WTC11 (cell line): ENCODE measurements at regions not wholly inside any gene's neighbourhood (a gene's known extent, or its start where the extent isn't known, plus 50 kb on each side); places are given as distances from the start of the nearest gene placed in this dataset.

Experiments used
- ATAC-seq: fragments of 200-7000 bp; cut with Tn5 transposase; 2 replicates; pipeline ENCODE4 v1.10.0; 2021; ENCODE audit warnings: mild to moderate bottlenecking, moderate library complexity
- CTCF ChIA-PET: fragments of 300-600 bp; sonication (Branson Sonifier 250); formaldehyde crosslinking; loops from one replicate; lab custom pipeline; 2021; ENCODE audit warnings: antibody characterized with exemption; lab: Charles Lee
- POLR2A ChIA-PET: fragments of 350-600 bp; sonication (Branson Sonifier 250); formaldehyde crosslinking; loops from one replicate; lab custom pipeline; 2021; ENCODE audit warnings: antibody characterized with exemption; lab: Charles Lee
- DNase-seq: peaks from one replicate; pipeline ENCODE4 v3.0.0; 2021; ENCODE audit warnings: low spot score
- H3K27ac Mint-ChIP-seq: 2 replicates; pipeline ENCODE4 v1.8.0; 2021; ENCODE audit warnings: mixed read lengths
- H3K27me3 Mint-ChIP-seq: 2 replicates; pipeline ENCODE4 v1.8.0; 2021; ENCODE audit warnings: low read depth, mild to moderate bottlenecking, moderate library complexity, mixed read lengths
- H3K36me3 Mint-ChIP-seq: 2 replicates; pipeline ENCODE4 v1.8.0; 2021; ENCODE audit warnings: mixed read lengths
- H3K4me1 Mint-ChIP-seq: 2 replicates; pipeline ENCODE4 v1.8.0; 2022; ENCODE audit warnings: mixed read lengths
- H3K4me3 Mint-ChIP-seq: 2 replicates; pipeline ENCODE4 v1.8.0; 2021; ENCODE audit warnings: mild to moderate bottlenecking, moderate library complexity, mixed read lengths
- H3K9me3 Mint-ChIP-seq: 2 replicates; pipeline ENCODE4 v1.8.0; 2021; ENCODE audit warnings: mixed read lengths
- ATF1 ChIP-seq: sonication (generic); formaldehyde crosslinking; IDR thresholded peaks from 2 replicates; pipeline ENCODE4 v1.8.1; 2023; ENCODE audit warnings: mild to moderate bottlenecking, moderate library complexity, missing genetic modification reagents
- CDX4 ChIP-seq: fragments of 250-450 bp; sonication (Bioruptor Pico); IDR thresholded peaks from 2 replicates; pipeline ENCODE4 v1.9.0; 2021; ENCODE audit warnings: moderate library complexity, mild to moderate bottlenecking, inconsistent platforms, borderline replicate concordance
- EMX1 ChIP-seq: fragments of 250-450 bp; sonication (Bioruptor Pico); IDR thresholded peaks from 2 replicates; pipeline ENCODE4 v1.8.0; 2021; ENCODE audit warnings: mild to moderate bottlenecking
- ESRRA ChIP-seq: sonication (generic); formaldehyde crosslinking; IDR thresholded peaks from 2 replicates; pipeline ENCODE4 v1.8.1; 2022; ENCODE audit warnings: mild to moderate bottlenecking, missing genetic modification reagents, borderline replicate concordance
- FOXK1 ChIP-seq: sonication (generic); formaldehyde crosslinking; IDR thresholded peaks from 2 replicates; pipeline ENCODE4 v1.8.0; 2022; ENCODE audit warnings: mild to moderate bottlenecking, moderate library complexity, missing genetic modification reagents
- JAZF1 ChIP-seq: fragments of 250-450 bp; sonication (Bioruptor Pico); IDR thresholded peaks from 2 replicates; pipeline ENCODE4 v1.9.0; 2021; ENCODE audit warnings: moderate library complexity, mild to moderate bottlenecking, inconsistent platforms
- MLX ChIP-seq: sonication (generic); formaldehyde crosslinking; IDR thresholded peaks from 2 replicates; pipeline ENCODE4 v1.8.1; 2023; ENCODE audit warnings: mild to moderate bottlenecking, missing genetic modification reagents, moderate library complexity
- NFYB ChIP-seq: sonication (generic); formaldehyde crosslinking; conservative IDR thresholded peaks from 2 replicates; pipeline ENCODE4 v1.8.0; 2022; ENCODE audit warnings: low read depth, missing genetic modification reagents
- TEAD4 ChIP-seq: sonication (generic); formaldehyde crosslinking; IDR thresholded peaks from 2 replicates; pipeline ENCODE4 v1.8.0; 2022; ENCODE audit warnings: mild to moderate bottlenecking, missing genetic modification reagents
- ZBTB21 ChIP-seq: sonication (generic); formaldehyde crosslinking; IDR thresholded peaks from 2 replicates; pipeline ENCODE4 v1.8.1; 2023; ENCODE audit warnings: mild to moderate bottlenecking, missing genetic modification reagents, borderline replicate concordance
- ZNF138 ChIP-seq: sonication (generic); formaldehyde crosslinking; conservative IDR thresholded peaks from 2 replicates; pipeline ENCODE4 v1.8.1; 2022; ENCODE audit warnings: mild to moderate bottlenecking, moderate library complexity, missing genetic modification reagents
- ZNF396 ChIP-seq: fragments of 250-450 bp; sonication (Bioruptor Pico); IDR thresholded peaks from 2 replicates; pipeline ENCODE4 v1.8.0; 2021; ENCODE audit warnings: mild to moderate bottlenecking, moderate library complexity, borderline replicate concordance
- ZNF423 ChIP-seq: fragments of 250-450 bp; sonication (Bioruptor Pico); IDR thresholded peaks from 2 replicates; pipeline ENCODE4 v2.1.2; 2022; ENCODE audit warnings: mild to moderate bottlenecking, moderate library complexity
- ZNF532 ChIP-seq: fragments of 250-450 bp; sonication (Bioruptor Pico); IDR thresholded peaks from 2 replicates; pipeline ENCODE4 v1.9.0; 2021; ENCODE audit warnings: mild to moderate bottlenecking, borderline replicate concordance
- TF ChIP-seq, protein P1 (sequence below): sonication (generic); formaldehyde crosslinking; IDR thresholded peaks from 2 replicates; pipeline ENCODE4 v1.8.0; 2022; ENCODE audit warnings: mild to moderate bottlenecking, missing genetic modification reagents
- TF ChIP-seq, protein P2 (sequence below): sonication (generic); formaldehyde crosslinking; IDR thresholded peaks from 2 replicates; pipeline ENCODE4 v1.8.1; 2023; ENCODE audit warnings: mild to moderate bottlenecking, missing genetic modification reagents, borderline replicate concordance
- TF ChIP-seq, protein P3 (sequence below): sonication (generic); formaldehyde crosslinking; IDR thresholded peaks from 2 replicates; pipeline ENCODE4 v1.8.1; 2022; ENCODE audit warnings: low read depth, missing genetic modification reagents, borderline replicate concordance

DNA sequence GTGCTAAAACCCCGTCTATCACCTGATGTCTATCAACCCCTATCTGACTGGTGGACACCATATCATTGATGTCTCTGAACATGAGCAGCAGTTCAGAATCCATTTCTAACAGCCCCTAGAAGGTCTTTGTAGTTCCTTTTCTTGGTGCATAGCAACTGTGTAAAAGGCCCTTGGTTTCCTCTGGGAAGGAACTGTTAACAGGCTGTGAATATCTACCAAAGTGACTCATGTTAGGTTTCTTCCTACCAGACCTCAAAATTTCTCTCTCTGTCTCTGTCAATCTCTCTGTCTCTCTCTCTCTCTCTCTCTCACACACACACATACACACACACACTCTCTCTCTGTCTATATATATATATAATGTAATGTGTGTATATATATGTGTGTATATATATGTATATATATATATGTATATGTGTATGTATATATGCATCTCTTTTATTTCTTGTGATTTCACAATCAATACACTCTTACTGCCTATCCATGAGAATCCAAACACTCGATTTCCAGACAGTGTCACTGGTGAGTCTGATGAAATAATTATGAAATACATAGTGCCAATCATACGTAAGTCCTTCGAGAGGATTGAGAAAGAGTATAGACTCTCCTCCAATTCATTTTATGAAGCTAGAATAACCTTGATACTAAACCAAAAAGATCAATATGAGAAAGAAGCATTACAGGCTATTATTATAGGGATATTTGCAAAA is 335.9 kb upstream of the SLCO3A1 start:
- ATAC-seq (no peak), DNase-seq (no peak)
- Mint-ChIP-seq H3K4me3 (no peak overlapping the region), H3K4me1 (peaks cover 23% of the 10 kb centered on the region), H3K36me3 (no peaks in the 10 kb centered on the region), H3K27me3 (peaks cover 63% of the 10 kb centered on the region), H3K27ac (no peak overlapping the region), H3K9me3 (0 out of 2 replicates have a peak, but pooled peaks cover 4% of the 10 kb centered on the region)
- CTCF ChIA-PET = interaction anchor here (1.4 kb wide), 1 partner anchor 215 kb away, joined by 3 read pairs; no protein-coding TSS in a partner anchor
- POLR2A ChIA-PET = no interaction called here
- TF ChIP-seq, protein P1, sequence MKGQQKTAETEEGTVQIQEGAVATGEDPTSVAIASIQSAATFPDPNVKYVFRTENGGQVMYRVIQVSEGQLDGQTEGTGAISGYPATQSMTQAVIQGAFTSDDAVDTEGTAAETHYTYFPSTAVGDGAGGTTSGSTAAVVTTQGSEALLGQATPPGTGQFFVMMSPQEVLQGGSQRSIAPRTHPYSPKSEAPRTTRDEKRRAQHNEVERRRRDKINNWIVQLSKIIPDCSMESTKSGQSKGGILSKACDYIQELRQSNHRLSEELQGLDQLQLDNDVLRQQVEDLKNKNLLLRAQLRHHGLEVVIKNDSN = no peak
- TF ChIP-seq ATF1 (CRISPR knock-in tag) (no peak), NFYB (CRISPR knock-in tag) (no peak), MLX (CRISPR knock-in tag) (no peak), ZBTB21 (CRISPR knock-in tag) (no peak), JAZF1 (CRISPR knock-in tag) (no peak), ZNF396 (CRISPR knock-in tag) (no peak), ZNF423 (CRISPR knock-in tag) (no peak), TEAD4 (CRISPR knock-in tag) (no peak), FOXK1 (CRISPR knock-in tag) (no peak), EMX1 (CRISPR knock-in tag) (no peak), ESRRA (CRISPR knock-in tag) (no peak), ZNF138 (no peak), CDX4 (no peak), ZNF532 (CRISPR knock-in tag) (no peak)
- TF ChIP-seq, protein P2, sequence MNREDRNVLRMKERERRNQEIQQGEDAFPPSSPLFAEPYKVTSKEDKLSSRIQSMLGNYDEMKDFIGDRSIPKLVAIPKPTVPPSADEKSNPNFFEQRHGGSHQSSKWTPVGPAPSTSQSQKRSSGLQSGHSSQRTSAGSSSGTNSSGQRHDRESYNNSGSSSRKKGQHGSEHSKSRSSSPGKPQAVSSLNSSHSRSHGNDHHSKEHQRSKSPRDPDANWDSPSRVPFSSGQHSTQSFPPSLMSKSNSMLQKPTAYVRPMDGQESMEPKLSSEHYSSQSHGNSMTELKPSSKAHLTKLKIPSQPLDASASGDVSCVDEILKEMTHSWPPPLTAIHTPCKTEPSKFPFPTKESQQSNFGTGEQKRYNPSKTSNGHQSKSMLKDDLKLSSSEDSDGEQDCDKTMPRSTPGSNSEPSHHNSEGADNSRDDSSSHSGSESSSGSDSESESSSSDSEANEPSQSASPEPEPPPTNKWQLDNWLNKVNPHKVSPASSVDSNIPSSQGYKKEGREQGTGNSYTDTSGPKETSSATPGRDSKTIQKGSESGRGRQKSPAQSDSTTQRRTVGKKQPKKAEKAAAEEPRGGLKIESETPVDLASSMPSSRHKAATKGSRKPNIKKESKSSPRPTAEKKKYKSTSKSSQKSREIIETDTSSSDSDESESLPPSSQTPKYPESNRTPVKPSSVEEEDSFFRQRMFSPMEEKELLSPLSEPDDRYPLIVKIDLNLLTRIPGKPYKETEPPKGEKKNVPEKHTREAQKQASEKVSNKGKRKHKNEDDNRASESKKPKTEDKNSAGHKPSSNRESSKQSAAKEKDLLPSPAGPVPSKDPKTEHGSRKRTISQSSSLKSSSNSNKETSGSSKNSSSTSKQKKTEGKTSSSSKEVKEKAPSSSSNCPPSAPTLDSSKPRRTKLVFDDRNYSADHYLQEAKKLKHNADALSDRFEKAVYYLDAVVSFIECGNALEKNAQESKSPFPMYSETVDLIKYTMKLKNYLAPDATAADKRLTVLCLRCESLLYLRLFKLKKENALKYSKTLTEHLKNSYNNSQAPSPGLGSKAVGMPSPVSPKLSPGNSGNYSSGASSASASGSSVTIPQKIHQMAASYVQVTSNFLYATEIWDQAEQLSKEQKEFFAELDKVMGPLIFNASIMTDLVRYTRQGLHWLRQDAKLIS (CRISPR knock-in tag) = no peak
- TF ChIP-seq, protein P3, sequence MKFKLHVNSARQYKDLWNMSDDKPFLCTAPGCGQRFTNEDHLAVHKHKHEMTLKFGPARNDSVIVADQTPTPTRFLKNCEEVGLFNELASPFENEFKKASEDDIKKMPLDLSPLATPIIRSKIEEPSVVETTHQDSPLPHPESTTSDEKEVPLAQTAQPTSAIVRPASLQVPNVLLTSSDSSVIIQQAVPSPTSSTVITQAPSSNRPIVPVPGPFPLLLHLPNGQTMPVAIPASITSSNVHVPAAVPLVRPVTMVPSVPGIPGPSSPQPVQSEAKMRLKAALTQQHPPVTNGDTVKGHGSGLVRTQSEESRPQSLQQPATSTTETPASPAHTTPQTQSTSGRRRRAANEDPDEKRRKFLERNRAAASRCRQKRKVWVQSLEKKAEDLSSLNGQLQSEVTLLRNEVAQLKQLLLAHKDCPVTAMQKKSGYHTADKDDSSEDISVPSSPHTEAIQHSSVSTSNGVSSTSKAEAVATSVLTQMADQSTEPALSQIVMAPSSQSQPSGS = no peak
